Liver (tissue), 2 donors: ENCODE measurements at regions not wholly inside any gene's neighbourhood (a gene's known extent, or its start where the extent isn't known, plus 50 kb on each side); places are given as distances from the start of the nearest gene placed in this dataset.

ENCODE experiments used
- MAX ChIP-seq: IDR thresholded peaks from 2 replicates; pipeline ENCODE4 v1.6.1; 2016; ENCODE audit warnings: antibody characterized with exemption
- TAF1 ChIP-seq: conservative IDR thresholded peaks from 2 replicates; pipeline ENCODE4 v1.6.1; 2016; ENCODE audit warnings: antibody characterized with exemption, mild to moderate bottlenecking
- donor health status: healthy.

- no peak for TF ChIP-seq TAF1
- TF ChIP-seq MAX, result no peak
Observed at GRCh38 chr1:182185842-182186756, 124.6 kb upstream of the ZNF648 start.
